Endothelial cell of umbilical vein (primary cell): ENCODE measurements at regions not wholly inside any gene's neighbourhood (a gene's known extent, or its start where the extent isn't known, plus 50 kb on each side); places are given as distances from the start of the nearest gene placed in this dataset.

Source experiments
- JUN ChIP-seq: IDR thresholded peaks from 2 replicates; pipeline ENCODE4 v1.6.1; 2011; ENCODE audit warnings: borderline replicate concordance, low read depth; ENCODE audit not compliant: insufficient read length, insufficient read depth
- POLR2A ChIP-seq: IDR thresholded peaks from 2 replicates; pipeline ENCODE4 v1.6.1; 2012; ENCODE audit warnings: low read depth, mild to moderate bottlenecking, control low read depth, low read length
- TF ChIP-seq, protein P1 (sequence below), 2 donors: IDR thresholded peaks; 1 replicate in 1 of 2; 2 replicates in 1 of 2; pipeline ENCODE4 v1.5.1; 2011; ENCODE audit warnings: low read length in 2 of 2, mild to moderate bottlenecking in 2 of 2, moderate library complexity in 2 of 2, control low read depth in 1 of 2, inconsistent platforms in 1 of 2, low read depth in 1 of 2; ENCODE audit not compliant: insufficient read depth in 1 of 2; ENCODE audit errors: extremely low read depth in 1 of 2

DNA sequence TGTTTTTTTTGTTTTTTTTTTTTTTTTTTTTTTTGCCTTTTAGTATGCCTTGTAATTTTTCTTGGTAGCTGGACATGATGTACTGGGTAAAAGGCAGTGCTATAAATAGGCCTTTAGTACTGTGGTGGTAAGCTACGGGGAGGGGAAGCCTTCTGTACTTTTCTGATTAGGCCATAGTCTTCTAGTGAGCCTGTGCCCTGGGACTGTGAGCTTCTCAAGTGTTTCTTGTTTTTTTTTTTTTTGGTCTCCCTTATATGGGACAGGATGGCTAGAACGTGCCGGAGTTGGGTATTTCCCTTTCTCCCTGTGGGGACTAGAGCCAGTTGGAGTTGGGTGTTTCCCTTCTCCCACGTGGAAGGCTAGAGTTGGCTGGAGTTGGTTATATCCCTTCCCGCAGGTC lies 59.4 kb upstream of the PRELID3B start:
- TF ChIP-seq, protein P1, sequence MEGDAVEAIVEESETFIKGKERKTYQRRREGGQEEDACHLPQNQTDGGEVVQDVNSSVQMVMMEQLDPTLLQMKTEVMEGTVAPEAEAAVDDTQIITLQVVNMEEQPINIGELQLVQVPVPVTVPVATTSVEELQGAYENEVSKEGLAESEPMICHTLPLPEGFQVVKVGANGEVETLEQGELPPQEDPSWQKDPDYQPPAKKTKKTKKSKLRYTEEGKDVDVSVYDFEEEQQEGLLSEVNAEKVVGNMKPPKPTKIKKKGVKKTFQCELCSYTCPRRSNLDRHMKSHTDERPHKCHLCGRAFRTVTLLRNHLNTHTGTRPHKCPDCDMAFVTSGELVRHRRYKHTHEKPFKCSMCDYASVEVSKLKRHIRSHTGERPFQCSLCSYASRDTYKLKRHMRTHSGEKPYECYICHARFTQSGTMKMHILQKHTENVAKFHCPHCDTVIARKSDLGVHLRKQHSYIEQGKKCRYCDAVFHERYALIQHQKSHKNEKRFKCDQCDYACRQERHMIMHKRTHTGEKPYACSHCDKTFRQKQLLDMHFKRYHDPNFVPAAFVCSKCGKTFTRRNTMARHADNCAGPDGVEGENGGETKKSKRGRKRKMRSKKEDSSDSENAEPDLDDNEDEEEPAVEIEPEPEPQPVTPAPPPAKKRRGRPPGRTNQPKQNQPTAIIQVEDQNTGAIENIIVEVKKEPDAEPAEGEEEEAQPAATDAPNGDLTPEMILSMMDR (IDR thresholded peaks at IDR 0.05; ENCODE audit: extremely low read depth in 1 of 2, insufficient read depth in 1 of 2, low read depth in 1 of 2, low read length in 2 of 2) = no peak
- TF ChIP-seq JUN = no peak
- no peak for TF ChIP-seq POLR2A
